WTC11 (cell line): ENCODE measurements at regions not wholly inside any gene's neighbourhood (a gene's known extent, or its start where the extent isn't known, plus 50 kb on each side); places are given as distances from the start of the nearest gene placed in this dataset.

Source experiments
- ATAC-seq: fragments of 200-7000 bp; cut with Tn5 transposase; 2 replicates; pipeline ENCODE4 v1.10.0; 2021; ENCODE audit warnings: mild to moderate bottlenecking, moderate library complexity
- CTCF ChIA-PET: fragments of 300-600 bp; sonication (Branson Sonifier 250); formaldehyde crosslinking; loops from one replicate; lab custom pipeline; 2021; ENCODE audit warnings: antibody characterized with exemption; lab: Charles Lee
- POLR2A ChIA-PET: fragments of 350-600 bp; sonication (Branson Sonifier 250); formaldehyde crosslinking; loops from one replicate; lab custom pipeline; 2021; ENCODE audit warnings: antibody characterized with exemption; lab: Charles Lee
- DNase-seq: peaks from one replicate; pipeline ENCODE4 v3.0.0; 2021; ENCODE audit warnings: low spot score
- H3K27ac Mint-ChIP-seq: 2 replicates; pipeline ENCODE4 v1.8.0; 2021; ENCODE audit warnings: mixed read lengths
- H3K27me3 Mint-ChIP-seq: 2 replicates; pipeline ENCODE4 v1.8.0; 2021; ENCODE audit warnings: low read depth, mild to moderate bottlenecking, moderate library complexity, mixed read lengths
- H3K36me3 Mint-ChIP-seq: 2 replicates; pipeline ENCODE4 v1.8.0; 2021; ENCODE audit warnings: mixed read lengths
- H3K4me1 Mint-ChIP-seq: 2 replicates; pipeline ENCODE4 v1.8.0; 2022; ENCODE audit warnings: mixed read lengths
- H3K4me3 Mint-ChIP-seq: 2 replicates; pipeline ENCODE4 v1.8.0; 2021; ENCODE audit warnings: mild to moderate bottlenecking, moderate library complexity, mixed read lengths
- H3K9me3 Mint-ChIP-seq: 2 replicates; pipeline ENCODE4 v1.8.0; 2021; ENCODE audit warnings: mixed read lengths
- ATF1 ChIP-seq: sonication (generic); formaldehyde crosslinking; IDR thresholded peaks from 2 replicates; pipeline ENCODE4 v1.8.1; 2023; ENCODE audit warnings: mild to moderate bottlenecking, moderate library complexity, missing genetic modification reagents
- JAZF1 ChIP-seq: fragments of 250-450 bp; sonication (Bioruptor Pico); IDR thresholded peaks from 2 replicates; pipeline ENCODE4 v1.9.0; 2021; ENCODE audit warnings: moderate library complexity, mild to moderate bottlenecking, inconsistent platforms
- OVOL2 ChIP-seq: fragments of 250-450 bp; sonication (Bioruptor Pico); IDR thresholded peaks from 2 replicates; pipeline ENCODE4 v1.9.0; 2021; ENCODE audit warnings: mild to moderate bottlenecking, borderline replicate concordance
- TCF7 ChIP-seq: sonication (generic); formaldehyde crosslinking; IDR thresholded peaks from 2 replicates; pipeline ENCODE4 v1.8.0; 2022; ENCODE audit warnings: mild to moderate bottlenecking, low read depth, missing genetic modification reagents, moderate library complexity
- ZNF317 ChIP-seq: sonication (generic); formaldehyde crosslinking; IDR thresholded peaks from 2 replicates; pipeline ENCODE4 v1.8.1; 2023; ENCODE audit warnings: low read depth, mild to moderate bottlenecking, moderate library complexity, missing genetic modification reagents, borderline replicate concordance
- TF ChIP-seq, protein P1 (sequence below): sonication (generic); formaldehyde crosslinking; IDR thresholded peaks from 2 replicates; pipeline ENCODE4 v1.8.1; 2022; ENCODE audit warnings: mild to moderate bottlenecking, moderate library complexity, missing genetic modification reagents
- TF ChIP-seq, protein P2 (sequence below): sonication (generic); formaldehyde crosslinking; conservative IDR thresholded peaks from 2 replicates; pipeline ENCODE4 v1.8.1; 2022; ENCODE audit warnings: mild to moderate bottlenecking, missing genetic modification reagents
- TF ChIP-seq, protein P3 (sequence below): sonication (generic); formaldehyde crosslinking; conservative IDR thresholded peaks from 2 replicates; pipeline ENCODE4 v1.8.1; 2023; ENCODE audit warnings: mild to moderate bottlenecking, low read depth, missing genetic modification reagents, moderate library complexity
- TF ChIP-seq, protein P4 (sequence below): sonication (generic); formaldehyde crosslinking; IDR thresholded peaks from 2 replicates; pipeline ENCODE4 v1.8.1; 2022; ENCODE audit warnings: mild to moderate bottlenecking, missing genetic modification reagents, moderate library complexity, borderline replicate concordance
- TF ChIP-seq, protein P5 (sequence below): fragments of 250-450 bp; sonication (Bioruptor Pico); IDR thresholded peaks from 2 replicates; pipeline ENCODE4 v1.9.0; 2021; ENCODE audit warnings: mild to moderate bottlenecking
- TF ChIP-seq, protein P6 (sequence below): sonication (generic); formaldehyde crosslinking; IDR thresholded peaks from 2 replicates; pipeline ENCODE4 v1.8.1; 2023; ENCODE audit warnings: mild to moderate bottlenecking, missing genetic modification reagents, moderate library complexity
- TF ChIP-seq, protein P7 (sequence below): fragments of 200-600 bp; IDR thresholded peaks from 2 replicates; pipeline ENCODE4 v1.8.0; 2022; ENCODE audit warnings: antibody characterized with exemption
- TF ChIP-seq, protein P8 (sequence below): sonication (generic); formaldehyde crosslinking; IDR thresholded peaks from 2 replicates; pipeline ENCODE4 v1.8.1; 2023; ENCODE audit warnings: mild to moderate bottlenecking, moderate library complexity, missing genetic modification reagents
- TF ChIP-seq, protein P9 (sequence below): sonication (generic); formaldehyde crosslinking; IDR thresholded peaks from 2 replicates; pipeline ENCODE4 v1.8.1; 2023; ENCODE audit warnings: mild to moderate bottlenecking, missing genetic modification reagents, borderline replicate concordance

DNA sequence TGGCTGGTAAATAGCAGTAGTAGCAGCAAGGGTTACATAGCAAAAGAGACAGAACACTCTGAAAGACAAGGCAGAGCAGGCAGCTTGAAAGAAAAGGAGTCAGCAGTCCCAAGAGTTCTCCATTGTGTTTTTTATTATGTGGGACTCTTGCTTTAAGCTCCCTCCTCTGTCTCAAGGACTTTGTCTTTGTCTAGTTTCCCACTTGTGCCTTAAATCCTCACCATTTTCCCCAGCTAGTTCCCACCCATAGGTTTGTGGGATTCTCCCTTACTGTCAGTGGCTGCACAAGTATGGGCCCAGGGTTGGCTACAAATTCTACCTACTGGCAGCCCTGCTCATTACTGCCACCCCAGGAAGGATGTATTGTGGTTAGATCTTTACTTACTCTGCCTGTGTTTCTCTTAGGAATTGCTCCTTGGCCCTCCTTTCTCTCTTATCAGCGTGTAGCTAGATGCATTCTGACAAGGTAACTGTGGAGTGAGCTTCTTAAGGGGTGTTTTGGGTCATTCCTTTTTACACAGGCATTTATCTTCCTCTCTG is 413.4 kb upstream of the PCDH9 start:
- TF ChIP-seq, protein P1, sequence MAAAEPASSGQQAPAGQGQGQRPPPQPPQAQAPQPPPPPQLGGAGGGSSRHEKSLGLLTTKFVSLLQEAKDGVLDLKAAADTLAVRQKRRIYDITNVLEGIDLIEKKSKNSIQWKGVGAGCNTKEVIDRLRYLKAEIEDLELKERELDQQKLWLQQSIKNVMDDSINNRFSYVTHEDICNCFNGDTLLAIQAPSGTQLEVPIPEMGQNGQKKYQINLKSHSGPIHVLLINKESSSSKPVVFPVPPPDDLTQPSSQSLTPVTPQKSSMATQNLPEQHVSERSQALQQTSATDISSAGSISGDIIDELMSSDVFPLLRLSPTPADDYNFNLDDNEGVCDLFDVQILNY (CRISPR knock-in tag): no peak
- TF ChIP-seq OVOL2 (CRISPR knock-in tag): no peak
- TF ChIP-seq ZNF317 (CRISPR knock-in tag): no peak
- no peak for TF ChIP-seq JAZF1 (CRISPR knock-in tag)
- TF ChIP-seq, protein P2, sequence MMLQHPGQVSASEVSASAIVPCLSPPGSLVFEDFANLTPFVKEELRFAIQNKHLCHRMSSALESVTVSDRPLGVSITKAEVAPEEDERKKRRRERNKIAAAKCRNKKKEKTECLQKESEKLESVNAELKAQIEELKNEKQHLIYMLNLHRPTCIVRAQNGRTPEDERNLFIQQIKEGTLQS: no peak
- TF ChIP-seq, protein P3, sequence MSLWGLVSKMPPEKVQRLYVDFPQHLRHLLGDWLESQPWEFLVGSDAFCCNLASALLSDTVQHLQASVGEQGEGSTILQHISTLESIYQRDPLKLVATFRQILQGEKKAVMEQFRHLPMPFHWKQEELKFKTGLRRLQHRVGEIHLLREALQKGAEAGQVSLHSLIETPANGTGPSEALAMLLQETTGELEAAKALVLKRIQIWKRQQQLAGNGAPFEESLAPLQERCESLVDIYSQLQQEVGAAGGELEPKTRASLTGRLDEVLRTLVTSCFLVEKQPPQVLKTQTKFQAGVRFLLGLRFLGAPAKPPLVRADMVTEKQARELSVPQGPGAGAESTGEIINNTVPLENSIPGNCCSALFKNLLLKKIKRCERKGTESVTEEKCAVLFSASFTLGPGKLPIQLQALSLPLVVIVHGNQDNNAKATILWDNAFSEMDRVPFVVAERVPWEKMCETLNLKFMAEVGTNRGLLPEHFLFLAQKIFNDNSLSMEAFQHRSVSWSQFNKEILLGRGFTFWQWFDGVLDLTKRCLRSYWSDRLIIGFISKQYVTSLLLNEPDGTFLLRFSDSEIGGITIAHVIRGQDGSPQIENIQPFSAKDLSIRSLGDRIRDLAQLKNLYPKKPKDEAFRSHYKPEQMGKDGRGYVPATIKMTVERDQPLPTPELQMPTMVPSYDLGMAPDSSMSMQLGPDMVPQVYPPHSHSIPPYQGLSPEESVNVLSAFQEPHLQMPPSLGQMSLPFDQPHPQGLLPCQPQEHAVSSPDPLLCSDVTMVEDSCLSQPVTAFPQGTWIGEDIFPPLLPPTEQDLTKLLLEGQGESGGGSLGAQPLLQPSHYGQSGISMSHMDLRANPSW (CRISPR knock-in tag): no peak
- TF ChIP-seq, protein P4, sequence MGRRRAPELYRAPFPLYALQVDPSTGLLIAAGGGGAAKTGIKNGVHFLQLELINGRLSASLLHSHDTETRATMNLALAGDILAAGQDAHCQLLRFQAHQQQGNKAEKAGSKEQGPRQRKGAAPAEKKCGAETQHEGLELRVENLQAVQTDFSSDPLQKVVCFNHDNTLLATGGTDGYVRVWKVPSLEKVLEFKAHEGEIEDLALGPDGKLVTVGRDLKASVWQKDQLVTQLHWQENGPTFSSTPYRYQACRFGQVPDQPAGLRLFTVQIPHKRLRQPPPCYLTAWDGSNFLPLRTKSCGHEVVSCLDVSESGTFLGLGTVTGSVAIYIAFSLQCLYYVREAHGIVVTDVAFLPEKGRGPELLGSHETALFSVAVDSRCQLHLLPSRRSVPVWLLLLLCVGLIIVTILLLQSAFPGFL (CRISPR knock-in tag): no peak
- no peak for TF ChIP-seq TCF7
- TF ChIP-seq, protein P5, sequence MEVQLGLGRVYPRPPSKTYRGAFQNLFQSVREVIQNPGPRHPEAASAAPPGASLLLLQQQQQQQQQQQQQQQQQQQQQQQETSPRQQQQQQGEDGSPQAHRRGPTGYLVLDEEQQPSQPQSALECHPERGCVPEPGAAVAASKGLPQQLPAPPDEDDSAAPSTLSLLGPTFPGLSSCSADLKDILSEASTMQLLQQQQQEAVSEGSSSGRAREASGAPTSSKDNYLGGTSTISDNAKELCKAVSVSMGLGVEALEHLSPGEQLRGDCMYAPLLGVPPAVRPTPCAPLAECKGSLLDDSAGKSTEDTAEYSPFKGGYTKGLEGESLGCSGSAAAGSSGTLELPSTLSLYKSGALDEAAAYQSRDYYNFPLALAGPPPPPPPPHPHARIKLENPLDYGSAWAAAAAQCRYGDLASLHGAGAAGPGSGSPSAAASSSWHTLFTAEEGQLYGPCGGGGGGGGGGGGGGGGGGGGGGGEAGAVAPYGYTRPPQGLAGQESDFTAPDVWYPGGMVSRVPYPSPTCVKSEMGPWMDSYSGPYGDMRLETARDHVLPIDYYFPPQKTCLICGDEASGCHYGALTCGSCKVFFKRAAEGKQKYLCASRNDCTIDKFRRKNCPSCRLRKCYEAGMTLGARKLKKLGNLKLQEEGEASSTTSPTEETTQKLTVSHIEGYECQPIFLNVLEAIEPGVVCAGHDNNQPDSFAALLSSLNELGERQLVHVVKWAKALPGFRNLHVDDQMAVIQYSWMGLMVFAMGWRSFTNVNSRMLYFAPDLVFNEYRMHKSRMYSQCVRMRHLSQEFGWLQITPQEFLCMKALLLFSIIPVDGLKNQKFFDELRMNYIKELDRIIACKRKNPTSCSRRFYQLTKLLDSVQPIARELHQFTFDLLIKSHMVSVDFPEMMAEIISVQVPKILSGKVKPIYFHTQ (CRISPR knock-in tag): no peak
- no peak for TF ChIP-seq ATF1 (CRISPR knock-in tag)
- TF ChIP-seq, protein P6, sequence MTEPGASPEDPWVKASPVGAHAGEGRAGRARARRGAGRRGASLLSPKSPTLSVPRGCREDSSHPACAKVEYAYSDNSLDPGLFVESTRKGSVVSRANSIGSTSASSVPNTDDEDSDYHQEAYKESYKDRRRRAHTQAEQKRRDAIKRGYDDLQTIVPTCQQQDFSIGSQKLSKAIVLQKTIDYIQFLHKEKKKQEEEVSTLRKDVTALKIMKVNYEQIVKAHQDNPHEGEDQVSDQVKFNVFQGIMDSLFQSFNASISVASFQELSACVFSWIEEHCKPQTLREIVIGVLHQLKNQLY (CRISPR knock-in tag): no peak
- TF ChIP-seq, protein P7, sequence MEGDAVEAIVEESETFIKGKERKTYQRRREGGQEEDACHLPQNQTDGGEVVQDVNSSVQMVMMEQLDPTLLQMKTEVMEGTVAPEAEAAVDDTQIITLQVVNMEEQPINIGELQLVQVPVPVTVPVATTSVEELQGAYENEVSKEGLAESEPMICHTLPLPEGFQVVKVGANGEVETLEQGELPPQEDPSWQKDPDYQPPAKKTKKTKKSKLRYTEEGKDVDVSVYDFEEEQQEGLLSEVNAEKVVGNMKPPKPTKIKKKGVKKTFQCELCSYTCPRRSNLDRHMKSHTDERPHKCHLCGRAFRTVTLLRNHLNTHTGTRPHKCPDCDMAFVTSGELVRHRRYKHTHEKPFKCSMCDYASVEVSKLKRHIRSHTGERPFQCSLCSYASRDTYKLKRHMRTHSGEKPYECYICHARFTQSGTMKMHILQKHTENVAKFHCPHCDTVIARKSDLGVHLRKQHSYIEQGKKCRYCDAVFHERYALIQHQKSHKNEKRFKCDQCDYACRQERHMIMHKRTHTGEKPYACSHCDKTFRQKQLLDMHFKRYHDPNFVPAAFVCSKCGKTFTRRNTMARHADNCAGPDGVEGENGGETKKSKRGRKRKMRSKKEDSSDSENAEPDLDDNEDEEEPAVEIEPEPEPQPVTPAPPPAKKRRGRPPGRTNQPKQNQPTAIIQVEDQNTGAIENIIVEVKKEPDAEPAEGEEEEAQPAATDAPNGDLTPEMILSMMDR: no peak
- TF ChIP-seq, protein P8, sequence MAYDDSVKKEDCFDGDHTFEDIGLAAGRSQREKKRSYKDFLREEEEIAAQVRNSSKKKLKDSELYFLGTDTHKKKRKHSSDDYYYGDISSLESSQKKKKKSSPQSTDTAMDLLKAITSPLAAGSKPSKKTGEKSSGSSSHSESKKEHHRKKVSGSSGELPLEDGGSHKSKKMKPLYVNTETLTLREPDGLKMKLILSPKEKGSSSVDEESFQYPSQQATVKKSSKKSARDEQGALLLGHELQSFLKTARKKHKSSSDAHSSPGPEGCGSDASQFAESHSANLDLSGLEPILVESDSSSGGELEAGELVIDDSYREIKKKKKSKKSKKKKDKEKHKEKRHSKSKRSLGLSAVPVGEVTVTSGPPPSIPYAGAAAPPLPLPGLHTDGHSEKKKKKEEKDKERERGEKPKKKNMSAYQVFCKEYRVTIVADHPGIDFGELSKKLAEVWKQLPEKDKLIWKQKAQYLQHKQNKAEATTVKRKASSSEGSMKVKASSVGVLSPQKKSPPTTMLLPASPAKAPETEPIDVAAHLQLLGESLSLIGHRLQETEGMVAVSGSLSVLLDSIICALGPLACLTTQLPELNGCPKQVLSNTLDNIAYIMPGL (CRISPR knock-in tag): no peak
- TF ChIP-seq, protein P9, sequence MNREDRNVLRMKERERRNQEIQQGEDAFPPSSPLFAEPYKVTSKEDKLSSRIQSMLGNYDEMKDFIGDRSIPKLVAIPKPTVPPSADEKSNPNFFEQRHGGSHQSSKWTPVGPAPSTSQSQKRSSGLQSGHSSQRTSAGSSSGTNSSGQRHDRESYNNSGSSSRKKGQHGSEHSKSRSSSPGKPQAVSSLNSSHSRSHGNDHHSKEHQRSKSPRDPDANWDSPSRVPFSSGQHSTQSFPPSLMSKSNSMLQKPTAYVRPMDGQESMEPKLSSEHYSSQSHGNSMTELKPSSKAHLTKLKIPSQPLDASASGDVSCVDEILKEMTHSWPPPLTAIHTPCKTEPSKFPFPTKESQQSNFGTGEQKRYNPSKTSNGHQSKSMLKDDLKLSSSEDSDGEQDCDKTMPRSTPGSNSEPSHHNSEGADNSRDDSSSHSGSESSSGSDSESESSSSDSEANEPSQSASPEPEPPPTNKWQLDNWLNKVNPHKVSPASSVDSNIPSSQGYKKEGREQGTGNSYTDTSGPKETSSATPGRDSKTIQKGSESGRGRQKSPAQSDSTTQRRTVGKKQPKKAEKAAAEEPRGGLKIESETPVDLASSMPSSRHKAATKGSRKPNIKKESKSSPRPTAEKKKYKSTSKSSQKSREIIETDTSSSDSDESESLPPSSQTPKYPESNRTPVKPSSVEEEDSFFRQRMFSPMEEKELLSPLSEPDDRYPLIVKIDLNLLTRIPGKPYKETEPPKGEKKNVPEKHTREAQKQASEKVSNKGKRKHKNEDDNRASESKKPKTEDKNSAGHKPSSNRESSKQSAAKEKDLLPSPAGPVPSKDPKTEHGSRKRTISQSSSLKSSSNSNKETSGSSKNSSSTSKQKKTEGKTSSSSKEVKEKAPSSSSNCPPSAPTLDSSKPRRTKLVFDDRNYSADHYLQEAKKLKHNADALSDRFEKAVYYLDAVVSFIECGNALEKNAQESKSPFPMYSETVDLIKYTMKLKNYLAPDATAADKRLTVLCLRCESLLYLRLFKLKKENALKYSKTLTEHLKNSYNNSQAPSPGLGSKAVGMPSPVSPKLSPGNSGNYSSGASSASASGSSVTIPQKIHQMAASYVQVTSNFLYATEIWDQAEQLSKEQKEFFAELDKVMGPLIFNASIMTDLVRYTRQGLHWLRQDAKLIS (CRISPR knock-in tag): no peak
- H3K4me3 Mint-ChIP-seq: no peak overlapping the region
- CTCF ChIA-PET: interaction anchor here (0.6 to 1.4 kb wide), 6 partner anchors 10 to 227 kb away, joined by 3 to 5 read pairs (median 4); no protein-coding TSS in a partner anchor
- peaks cover 24% of the 10 kb centered on the region for H3K4me1 Mint-ChIP-seq
- no peak overlapping the region for H3K27ac Mint-ChIP-seq
- H3K36me3 Mint-ChIP-seq: no peaks in the 10 kb centered on the region
- peaks cover 5% of the 10 kb centered on the region for H3K9me3 Mint-ChIP-seq
- DNase-seq (peak; percentile 18), ATAC-seq (peak; percentile 98)
- POLR2A ChIA-PET: no interaction called here
- H3K27me3 Mint-ChIP-seq: no peaks in the 10 kb centered on the region
